IgD-negative memory B cell (primary cell): ENCODE measurements at regions not wholly inside any gene's neighbourhood (a gene's known extent, or its start where the extent isn't known, plus 50 kb on each side); places are given as distances from the start of the nearest gene placed in this dataset.

Experiments used
- H3K27ac Mint-ChIP-seq, 3 donors: one replicate each; pipeline ENCODE4 v1.8.0; 2020 to 2022; ENCODE audit warnings: mild to moderate bottlenecking in 3 of 3, mixed read lengths in 3 of 3, moderate library complexity in 1 of 3
- H3K27me3 Mint-ChIP-seq: one replicate; pipeline ENCODE4 v1.8.0; 2021; ENCODE audit warnings: mixed read lengths
- H3K36me3 Mint-ChIP-seq: one replicate; pipeline ENCODE4 v1.8.0; 2020; ENCODE audit warnings: mild to moderate bottlenecking, mixed read lengths
- H3K4me1 Mint-ChIP-seq, 3 donors: one replicate each; pipeline ENCODE4 v1.8.0; 2020 to 2022; ENCODE audit warnings: mixed read lengths in 3 of 3, mild to moderate bottlenecking in 1 of 3
- H3K4me3 Mint-ChIP-seq, 4 donors: one replicate each; pipeline ENCODE4 v1.8.0; 2020 to 2022; ENCODE audit warnings: mild to moderate bottlenecking in 4 of 4, mixed read lengths in 4 of 4, moderate library complexity in 3 of 4
- H3K9me3 Mint-ChIP-seq, 3 donors: one replicate each; pipeline ENCODE4 v1.8.0; 2020 to 2021; ENCODE audit warnings: mixed read lengths in 3 of 3, mild to moderate bottlenecking in 1 of 3

DNA sequence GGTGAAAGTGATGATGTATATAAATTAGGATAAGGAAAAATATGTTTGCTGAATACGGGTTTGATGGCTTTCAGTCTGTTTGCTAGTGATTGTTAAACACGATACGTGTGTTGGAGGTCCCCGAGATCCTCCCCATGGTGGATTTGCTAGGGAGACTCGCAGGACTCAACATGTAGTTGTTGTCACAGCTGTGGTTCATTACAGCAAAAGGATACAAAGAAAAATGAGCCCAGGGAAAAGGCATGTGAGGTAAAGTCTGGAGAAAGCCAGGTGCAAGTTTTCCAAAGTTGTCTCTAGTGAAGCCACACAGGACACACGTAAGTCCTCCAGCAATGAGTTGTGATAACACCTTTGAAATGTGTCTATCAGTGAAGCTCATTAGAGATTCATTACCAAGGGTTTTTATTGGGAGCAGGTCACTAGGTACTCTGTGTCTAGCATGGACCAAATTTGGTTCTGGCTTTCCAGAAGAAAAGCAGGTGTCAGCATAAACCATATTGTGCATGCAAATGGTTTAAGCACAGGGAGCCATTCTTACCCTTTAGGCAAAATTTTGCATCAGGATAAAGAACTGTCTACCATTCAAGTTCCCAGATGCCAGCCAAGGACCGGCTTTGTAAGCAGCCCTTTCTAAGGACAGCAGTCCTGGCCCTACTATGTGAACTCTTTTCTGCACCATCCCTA is 215.2 kb upstream of the WSCD1 start:
- no peaks in the 10 kb centered on the region for H3K27me3 Mint-ChIP-seq
- no peaks in the 10 kb centered on the region for H3K4me1 Mint-ChIP-seq
- no peaks in the 10 kb centered on the region for H3K9me3 Mint-ChIP-seq
- no peaks in the 10 kb centered on the region for H3K36me3 Mint-ChIP-seq
- H3K4me3 Mint-ChIP-seq, result no peak overlapping the region
- H3K27ac Mint-ChIP-seq, result no peak overlapping the region

DNA sequence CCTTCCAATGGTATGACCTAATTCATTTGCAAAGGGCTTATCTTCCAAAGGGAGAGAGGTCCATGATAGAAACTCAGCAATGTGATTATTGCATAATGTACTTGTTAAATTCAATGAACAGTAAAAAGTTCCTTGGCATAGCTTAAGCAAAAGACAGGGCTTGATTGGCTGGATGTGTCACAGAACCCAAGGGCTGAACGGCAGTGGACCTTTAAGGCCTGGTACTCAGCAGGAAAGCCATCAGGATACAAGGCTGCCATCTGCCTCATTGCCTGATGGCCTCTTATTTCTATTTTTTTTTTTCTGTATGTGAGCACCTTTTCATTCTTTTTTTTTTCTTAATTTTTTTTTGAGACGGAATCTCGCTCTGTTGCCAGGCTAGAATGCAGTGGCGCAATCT is 208.9 kb upstream of the WSCD1 start:
- H3K27me3 Mint-ChIP-seq, result peaks cover 3% of the 10 kb centered on the region
- H3K36me3 Mint-ChIP-seq, result no peaks in the 10 kb centered on the region
- no peaks in the 10 kb centered on the region for H3K4me1 Mint-ChIP-seq
- H3K9me3 Mint-ChIP-seq, result no peaks in the 10 kb centered on the region
- H3K27ac Mint-ChIP-seq, result no peak overlapping the region
- no peak overlapping the region for H3K4me3 Mint-ChIP-seq

DNA sequence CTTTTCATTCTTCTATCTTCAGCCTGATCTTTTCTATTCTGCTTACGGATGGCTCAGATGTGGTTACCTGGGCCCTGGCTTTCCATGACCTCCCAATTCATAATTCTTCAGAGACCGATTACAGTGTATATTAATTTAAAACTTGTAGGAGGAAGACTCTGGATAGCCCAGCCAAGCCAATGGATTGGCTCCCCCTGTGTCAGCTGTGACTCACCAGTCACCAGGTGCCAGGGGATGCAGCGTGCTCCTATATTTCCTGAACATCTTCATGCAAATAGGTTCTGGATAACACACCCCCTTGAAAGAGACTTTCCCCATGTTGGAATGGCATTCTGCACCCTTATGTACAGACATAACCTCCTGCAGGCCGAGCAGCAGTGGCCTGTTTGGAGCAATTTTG is 208.3 kb upstream of the WSCD1 start:
- Mint-ChIP-seq H3K9me3 (no peaks in the 10 kb centered on the region), H3K27ac (no peak overlapping the region), H3K36me3 (no peaks in the 10 kb centered on the region), H3K4me3 (no peak overlapping the region), H3K4me1 (no peaks in the 10 kb centered on the region), H3K27me3 (peaks cover 3% of the 10 kb centered on the region)

DNA sequence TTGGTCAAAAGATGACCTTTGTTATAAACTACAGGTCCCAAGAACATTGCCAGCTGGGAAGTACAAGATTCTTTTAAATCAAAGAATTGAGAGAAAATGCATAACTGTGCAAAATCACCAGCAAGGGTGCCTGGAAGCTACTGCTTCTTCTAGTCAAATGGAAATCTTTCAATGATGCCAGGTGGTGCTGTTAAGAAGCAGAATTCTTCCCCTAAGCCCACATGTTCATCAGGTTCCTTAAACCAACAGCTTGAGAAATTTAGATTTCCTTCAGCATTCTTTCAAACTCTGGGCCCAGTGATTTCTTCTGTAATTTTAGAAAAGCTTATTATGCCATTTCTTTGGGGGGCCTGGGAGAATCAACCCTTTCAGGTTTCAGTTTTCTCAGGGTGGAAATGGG is 207.8 kb upstream of the WSCD1 start:
- Mint-ChIP-seq H3K27ac (no peak overlapping the region), H3K36me3 (no peaks in the 10 kb centered on the region), H3K4me1 (no peaks in the 10 kb centered on the region), H3K27me3 (peaks cover 3% of the 10 kb centered on the region), H3K4me3 (no peak overlapping the region), H3K9me3 (no peaks in the 10 kb centered on the region)

DNA sequence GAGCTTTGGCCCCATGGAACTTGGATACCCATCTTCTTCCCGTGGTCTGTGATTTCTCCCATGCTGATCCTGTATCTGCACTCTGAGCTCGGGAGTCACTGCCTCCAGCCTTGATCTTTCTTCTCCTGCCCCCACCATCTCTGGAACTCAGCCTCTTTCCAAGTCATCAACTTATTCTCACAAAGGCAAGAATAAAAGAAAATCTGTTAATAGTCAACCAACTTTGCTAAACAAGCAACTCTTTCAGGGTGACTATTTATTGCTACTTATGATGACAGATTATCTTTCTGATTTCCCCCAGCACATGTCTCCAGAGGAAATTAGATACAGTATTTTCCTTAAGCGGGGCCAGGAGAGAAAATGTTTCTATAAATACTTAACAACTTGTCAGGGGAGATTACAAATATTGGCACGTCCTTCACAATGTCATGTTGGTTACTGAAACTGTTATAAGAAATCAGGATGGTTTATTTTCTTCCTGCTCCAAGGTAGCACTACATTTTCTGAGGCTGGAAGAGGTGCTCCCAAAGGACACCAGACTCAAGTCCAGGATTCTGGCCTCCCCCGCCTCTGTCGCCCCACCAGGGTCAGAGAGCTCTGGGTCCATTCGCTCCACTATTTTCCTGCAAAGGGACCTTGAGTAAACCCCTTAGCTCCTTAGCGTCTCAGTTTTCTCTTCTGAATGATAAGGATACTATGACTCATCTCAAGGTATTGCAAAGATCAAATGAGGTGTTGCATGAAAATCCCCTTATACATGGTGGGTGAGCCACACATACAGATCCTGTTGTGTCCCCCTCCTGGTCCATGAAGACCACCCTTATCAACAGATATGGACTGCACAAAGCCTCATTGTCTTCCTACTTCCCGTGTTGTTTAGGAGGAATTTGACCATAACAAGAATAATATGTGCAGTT is 205.2 kb upstream of the WSCD1 start:
- no peak overlapping the region for H3K27ac Mint-ChIP-seq
- H3K36me3 Mint-ChIP-seq, result no peaks in the 10 kb centered on the region
- peaks cover 3% of the 10 kb centered on the region for H3K27me3 Mint-ChIP-seq
- no peak overlapping the region for H3K4me3 Mint-ChIP-seq
- no peaks in the 10 kb centered on the region for H3K4me1 Mint-ChIP-seq
- no peaks in the 10 kb centered on the region for H3K9me3 Mint-ChIP-seq

DNA sequence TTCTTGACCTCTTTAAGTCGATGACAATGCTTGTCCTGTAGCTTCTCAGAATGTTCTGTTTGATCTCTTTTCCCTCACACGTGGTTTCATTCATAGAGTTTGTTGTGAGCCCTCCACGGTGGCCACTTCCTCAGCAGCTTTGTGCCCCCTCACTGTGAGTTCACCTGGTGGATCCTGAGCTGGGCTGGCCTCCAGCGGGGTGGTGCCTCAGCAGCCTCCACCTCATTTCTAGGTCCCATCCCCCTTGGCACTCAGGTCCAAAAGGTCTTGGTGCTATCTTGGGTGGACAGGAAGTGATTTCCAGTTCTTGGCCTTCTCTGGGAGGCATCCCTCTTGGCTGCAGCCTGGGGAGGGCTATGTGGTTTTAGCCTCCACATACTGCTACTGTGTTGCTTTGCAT is 203.2 kb upstream of the WSCD1 start:
- Mint-ChIP-seq H3K36me3 (no peaks in the 10 kb centered on the region), H3K4me1 (no peaks in the 10 kb centered on the region), H3K27me3 (peaks cover 3% of the 10 kb centered on the region), H3K9me3 (no peaks in the 10 kb centered on the region), H3K27ac (no peak overlapping the region), H3K4me3 (no peak overlapping the region)

DNA sequence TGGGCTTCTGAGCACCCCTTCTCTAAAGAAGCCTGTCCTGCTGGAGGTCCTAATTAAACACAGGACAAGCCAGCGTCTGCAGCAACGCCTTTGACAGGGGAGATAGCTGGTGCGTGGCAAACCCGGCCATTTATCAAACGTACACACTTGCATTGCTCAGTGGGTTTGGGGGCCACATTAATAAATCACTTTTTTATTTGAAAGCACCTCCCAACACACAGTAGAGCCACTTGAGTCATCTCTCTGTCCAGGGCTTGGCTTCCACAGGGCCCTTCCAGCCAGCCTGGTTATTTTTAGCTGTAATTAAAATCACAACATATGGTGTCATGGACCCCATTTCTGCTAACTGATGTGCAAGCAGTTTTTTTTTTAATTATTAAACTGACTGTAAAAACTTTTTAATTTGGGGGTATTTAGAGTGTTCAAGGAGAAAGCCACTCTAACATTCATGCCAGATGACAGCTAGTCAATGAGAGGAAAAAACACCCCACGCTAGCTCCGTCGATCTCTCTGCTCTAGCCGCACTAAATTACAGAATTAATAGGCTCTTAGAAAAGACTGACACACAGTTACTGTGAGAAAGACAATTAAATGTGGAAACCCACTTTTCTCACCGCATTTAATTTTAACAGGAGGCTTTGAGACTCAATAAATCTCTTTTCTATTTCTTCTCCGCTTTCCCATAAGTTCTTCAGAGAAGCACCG is 201.0 kb upstream of the WSCD1 start:
- Mint-ChIP-seq H3K4me1 (no peaks in the 10 kb centered on the region), H3K27me3 (peaks cover 1% of the 10 kb centered on the region), H3K27ac (no peak overlapping the region), H3K9me3 (no peaks in the 10 kb centered on the region), H3K4me3 (no peak overlapping the region), H3K36me3 (no peaks in the 10 kb centered on the region)

DNA sequence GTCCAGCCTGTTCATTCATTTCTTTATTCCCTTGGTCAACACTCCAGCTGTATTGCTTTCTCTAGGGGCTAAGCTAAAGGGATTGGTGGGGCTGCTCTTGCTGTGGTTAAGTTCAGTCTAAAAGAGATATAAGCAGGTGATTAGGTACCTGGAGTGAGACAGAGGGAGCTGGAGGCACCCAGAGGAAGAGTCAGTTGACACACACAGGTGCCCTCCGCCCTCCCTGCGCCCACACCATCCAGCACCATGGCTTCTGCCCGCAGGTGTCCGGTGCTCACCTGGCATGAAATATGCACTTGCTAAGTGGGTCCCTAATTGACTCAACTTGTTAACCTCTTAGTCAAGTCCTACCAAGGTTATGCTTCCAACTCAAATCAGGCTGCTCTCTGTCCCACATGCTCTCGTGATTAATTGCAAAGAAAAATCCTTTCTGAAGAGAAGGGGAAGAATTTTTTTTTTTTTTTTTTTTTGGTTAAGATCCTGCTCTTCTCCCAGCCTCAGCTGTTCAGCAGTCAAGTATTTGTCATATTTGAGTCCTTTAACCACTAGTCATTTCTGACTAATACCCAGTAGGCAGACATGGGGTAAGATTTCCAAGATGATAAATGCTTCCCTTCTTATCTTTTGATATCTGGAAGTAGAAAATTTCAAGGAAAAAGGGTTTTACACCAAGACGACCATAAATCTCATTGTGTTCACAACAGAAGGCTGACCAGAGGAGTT is 199.8 kb upstream of the WSCD1 start:
- H3K4me3 Mint-ChIP-seq, result no peak overlapping the region
- H3K27me3 Mint-ChIP-seq, result peaks cover 1% of the 10 kb centered on the region
- H3K4me1 Mint-ChIP-seq, result no peaks in the 10 kb centered on the region

DNA sequence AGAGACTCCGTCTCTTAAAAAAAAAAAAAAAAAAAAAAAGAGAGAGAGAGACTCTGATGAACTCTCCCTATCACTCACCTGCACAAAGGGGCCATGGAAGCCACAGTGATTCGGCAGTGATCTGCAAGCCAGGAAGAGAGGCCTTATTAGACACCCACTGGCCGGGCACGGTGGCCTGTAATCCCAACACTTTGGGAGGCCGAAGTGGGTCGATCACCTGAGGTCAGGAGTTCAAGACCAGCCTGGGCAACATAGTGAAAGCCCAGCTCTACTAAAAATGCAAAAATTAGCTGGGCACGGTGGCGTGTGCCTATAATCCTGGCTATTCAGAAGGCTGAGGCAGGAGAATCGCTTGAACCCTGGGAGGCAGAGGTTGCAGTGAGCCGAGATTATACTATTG is 198.5 kb upstream of the WSCD1 start:
- Mint-ChIP-seq H3K4me3 (no peak overlapping the region), H3K4me1 (no peaks in the 10 kb centered on the region)

More for the DNA sequence above, 199.8 kb upstream of the WSCD1 start:
- Mint-ChIP-seq H3K9me3 (no peaks in the 10 kb centered on the region), H3K36me3 (no peaks in the 10 kb centered on the region), H3K27ac (no peak overlapping the region)

DNA sequence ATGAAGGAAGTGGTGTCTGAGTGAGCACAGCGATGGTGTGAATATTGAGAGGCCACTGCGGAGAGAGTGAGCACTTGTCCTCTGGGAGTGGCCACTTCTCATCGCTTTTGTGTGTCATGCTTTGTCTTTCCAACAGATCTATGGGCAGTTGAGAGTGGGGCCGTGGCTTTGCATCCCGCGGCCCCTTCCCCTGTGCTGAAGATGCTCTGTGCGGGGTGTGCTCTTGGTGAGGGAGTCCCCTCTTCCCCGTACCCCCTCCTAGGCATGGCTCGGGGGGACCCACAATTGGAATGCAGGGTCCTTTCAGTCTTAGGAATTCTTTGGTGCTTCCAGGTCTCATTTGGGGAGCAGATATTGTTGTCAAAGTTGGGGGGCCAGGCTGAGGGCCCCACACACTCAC is 197.3 kb upstream of the WSCD1 start:
- no peak overlapping the region for H3K27ac Mint-ChIP-seq
- H3K4me3 Mint-ChIP-seq, result no peak overlapping the region
- H3K27me3 Mint-ChIP-seq, result peaks cover 5% of the 10 kb centered on the region
- no peaks in the 10 kb centered on the region for H3K9me3 Mint-ChIP-seq
- H3K4me1 Mint-ChIP-seq, result no peaks in the 10 kb centered on the region
- no peaks in the 10 kb centered on the region for H3K36me3 Mint-ChIP-seq

More for the DNA sequence above, 198.5 kb upstream of the WSCD1 start:
- Mint-ChIP-seq H3K27ac (no peak overlapping the region), H3K27me3 (peaks cover 2% of the 10 kb centered on the region), H3K9me3 (no peaks in the 10 kb centered on the region), H3K36me3 (no peaks in the 10 kb centered on the region)

DNA sequence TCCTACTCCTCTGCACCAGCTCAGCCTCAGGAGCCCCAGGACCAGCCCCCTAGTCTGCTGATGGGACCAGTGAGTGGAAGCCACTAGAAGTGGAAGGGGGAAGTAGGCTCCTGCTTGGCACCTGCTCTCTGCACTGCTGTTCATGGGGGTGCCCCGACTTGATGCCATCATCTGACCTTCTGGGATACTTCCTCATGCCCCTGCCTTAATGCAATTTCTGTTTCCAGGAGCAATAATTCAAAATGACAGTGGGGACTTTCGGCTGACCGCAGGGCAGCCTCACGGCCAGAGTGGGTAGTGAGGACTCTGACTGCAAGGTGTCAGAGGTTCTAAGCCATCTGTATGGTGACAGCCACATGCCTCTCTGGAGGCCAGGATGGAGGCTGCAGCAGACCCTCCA is 196.4 kb upstream of the WSCD1 start:
- Mint-ChIP-seq H3K4me1 (no peaks in the 10 kb centered on the region), H3K4me3 (no peak overlapping the region), H3K27ac (no peak overlapping the region), H3K27me3 (peaks cover 10% of the 10 kb centered on the region), H3K9me3 (peaks cover 0 to 1% (median 0%) of the 10 kb centered on the region in 3 donors), H3K36me3 (no peaks in the 10 kb centered on the region)

DNA sequence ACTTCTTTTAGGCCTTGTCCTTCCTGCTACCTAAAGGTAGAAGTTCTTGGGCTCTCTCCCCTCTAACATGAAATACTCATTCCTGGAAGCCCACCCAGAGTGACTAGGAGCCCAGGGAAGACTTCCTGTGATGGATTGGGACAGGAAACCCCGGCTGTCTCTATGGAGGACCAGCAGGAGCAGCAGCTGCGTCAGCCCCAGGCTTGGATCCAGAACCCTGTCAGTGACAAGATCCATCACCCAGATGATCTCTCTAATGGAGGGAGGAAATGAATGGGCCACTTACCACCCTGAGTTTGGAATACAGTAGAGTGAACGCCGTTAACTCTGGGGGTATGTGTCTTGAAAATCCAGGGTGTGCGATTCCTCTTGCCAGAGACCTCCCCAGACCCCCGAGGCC is 195.7 kb upstream of the WSCD1 start:
- Mint-ChIP-seq H3K27ac (no peak overlapping the region), H3K4me3 (no peak overlapping the region), H3K36me3 (no peaks in the 10 kb centered on the region), H3K27me3 (peaks cover 11% of the 10 kb centered on the region), H3K4me1 (no peaks in the 10 kb centered on the region), H3K9me3 (peaks cover 0 to 2% (median 0%) of the 10 kb centered on the region in 3 donors)

DNA sequence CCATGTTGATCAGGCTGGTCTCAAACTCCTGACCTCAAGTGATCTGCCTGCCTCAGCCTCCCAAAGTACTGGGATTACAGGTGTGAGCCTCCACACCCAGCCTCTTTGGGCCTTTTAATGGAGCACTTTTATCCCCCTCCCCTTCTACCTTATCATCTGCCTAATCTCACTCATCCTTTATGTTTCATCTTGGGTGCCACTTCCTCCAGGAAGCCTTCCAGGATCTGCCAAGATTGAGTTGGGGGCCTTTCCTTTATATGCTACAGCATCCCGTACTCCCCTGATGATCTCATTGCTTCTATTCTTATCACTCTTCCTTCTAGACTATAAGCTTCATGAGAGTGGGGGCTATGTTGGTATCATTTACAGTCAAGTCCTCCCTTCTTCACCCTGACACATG is 192.8 kb upstream of the WSCD1 start:
- H3K27me3 Mint-ChIP-seq, result peaks cover 13% of the 10 kb centered on the region

DNA sequence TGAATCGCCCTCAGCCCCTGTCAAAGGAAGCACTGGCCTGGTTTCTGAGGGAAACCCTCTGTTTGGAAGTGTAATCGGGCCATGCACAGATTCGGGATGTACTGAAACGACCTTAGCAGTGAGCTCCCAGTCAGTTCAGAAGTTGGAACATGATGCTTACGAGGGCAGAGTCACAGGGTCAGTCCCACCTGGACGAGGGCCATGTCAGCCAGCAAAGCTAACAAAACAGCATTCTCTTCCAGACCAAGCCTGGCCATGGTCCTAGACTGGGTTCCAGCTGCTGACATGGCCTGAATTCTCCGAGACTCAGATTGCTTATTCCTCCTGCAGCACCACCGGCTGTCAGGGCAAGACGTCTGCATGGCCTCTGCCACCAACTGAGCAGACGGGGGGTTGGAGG is 192.2 kb upstream of the WSCD1 start:
- H3K27ac Mint-ChIP-seq, result no peak overlapping the region
- no peak overlapping the region for H3K4me3 Mint-ChIP-seq
- H3K36me3 Mint-ChIP-seq, result no peaks in the 10 kb centered on the region

More for the DNA sequence above, 192.8 kb upstream of the WSCD1 start:
- Mint-ChIP-seq H3K36me3 (no peaks in the 10 kb centered on the region), H3K4me1 (no peaks in the 10 kb centered on the region), H3K9me3 (peaks cover 0 to 2% (median 0%) of the 10 kb centered on the region in 3 donors), H3K27ac (no peak overlapping the region), H3K4me3 (no peak overlapping the region)

DNA sequence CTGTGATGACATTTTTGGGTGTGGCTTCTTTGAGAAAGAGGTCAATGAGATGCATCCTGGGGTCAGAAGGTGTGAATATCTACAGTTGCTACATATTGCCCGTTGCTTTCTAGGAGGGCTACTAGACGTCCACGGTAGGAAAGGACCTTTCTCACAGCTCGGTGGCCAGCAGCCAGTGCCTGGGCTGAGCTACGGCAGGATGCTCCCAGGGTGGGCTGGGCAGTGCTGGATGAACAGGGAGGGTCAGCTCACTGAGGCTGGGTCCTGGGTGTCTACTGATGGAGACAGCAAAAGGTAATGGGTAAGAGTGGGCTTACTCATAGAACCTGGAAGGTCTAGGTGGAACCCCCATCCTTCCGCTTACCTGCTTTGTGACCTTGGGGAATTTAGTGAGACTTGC is 188.3 kb upstream of the WSCD1 start:
- peaks cover 0 to 5% (median 0%) of the 10 kb centered on the region in 3 donors for H3K9me3 Mint-ChIP-seq
- H3K4me1 Mint-ChIP-seq, result no peaks in the 10 kb centered on the region
- no peaks in the 10 kb centered on the region for H3K36me3 Mint-ChIP-seq
- peaks cover 11% of the 10 kb centered on the region for H3K27me3 Mint-ChIP-seq
- no peak overlapping the region for H3K27ac Mint-ChIP-seq
- no peak overlapping the region for H3K4me3 Mint-ChIP-seq

More for the DNA sequence above, 192.2 kb upstream of the WSCD1 start:
- Mint-ChIP-seq H3K27me3 (peaks cover 13% of the 10 kb centered on the region), H3K9me3 (peaks cover 0 to 2% (median 0%) of the 10 kb centered on the region in 3 donors), H3K4me1 (no peaks in the 10 kb centered on the region)
